ENCODE measurements at regions not wholly inside any gene's neighbourhood (a gene's known extent, or its start where the extent isn't known, plus 50 kb on each side); places are given as distances from the start of the nearest gene placed in this dataset.

DNA sequence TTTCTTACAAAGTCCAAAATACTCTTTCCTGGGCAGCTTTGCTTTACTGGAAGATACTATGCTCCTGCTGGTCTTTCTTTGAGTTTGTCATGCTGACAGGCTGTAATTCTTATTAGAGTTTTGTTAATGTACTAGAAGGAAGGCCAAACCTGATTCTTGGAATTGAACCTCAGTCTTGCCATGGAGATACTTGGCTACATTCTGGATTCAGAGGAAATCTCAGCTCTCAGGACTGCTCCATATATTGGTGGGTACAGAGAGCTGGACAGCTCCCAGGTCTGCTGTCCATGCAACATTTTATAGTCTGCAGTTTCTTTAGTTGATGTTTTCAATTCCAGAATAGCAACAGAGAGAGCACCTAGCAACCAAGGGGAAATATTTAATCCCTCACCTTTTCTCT, 363.1 kb upstream of the STXBP6 start:
- ChIA-PET POLR2A (no interaction called here), CTCF (interaction anchor here (0.7 to 2.5 kb wide), 6 partner anchors 10 to 702 kb away, joined by 3 to 12 read pairs (median 3); no protein-coding TSS in a partner anchor)
- no peak for DNase-seq (ENCODE audit: low read depth in 1 of 2, low spot score in 1 of 2)
- no peaks in the 10 kb centered on the region for H3K4me1 ChIP-seq
- FAIRE-seq: no peak
- no peak overlapping the region for H3K4me2 ChIP-seq
- TF ChIP-seq GATA3 (IDR thresholded peaks at IDR 0.05; ENCODE audit: borderline replicate concordance) (no peak), NR3C1 (IDR thresholded peaks at IDR 0.05) (no peak), FOXS1 (CRISPR knock-in tag; IDR thresholded peaks at IDR 0.05) (no peak), RAD21 (conservative IDR thresholded peaks at IDR 0.05 in 1 of 2, IDR thresholded peaks at IDR 0.05 in 1 of 2) (no peak), BHLHE40 (IDR thresholded peaks at IDR 0.05; ENCODE audit: low read depth, low read length) (no peak), CBX8 (IDR thresholded peaks at IDR 0.05) (no peak), SMC3 (IDR thresholded peaks at IDR 0.05) (no peak), ZFP36 (IDR thresholded peaks at IDR 0.05; ENCODE audit: borderline replicate concordance, partially characterized antibody) (no peak), ESRRA (IDR thresholded peaks at IDR 0.05; ENCODE audit: borderline replicate concordance, low read length) (no peak), POLR2A (IDR thresholded peaks at IDR 0.05; ENCODE audit: low read length) (no peak), JUNB (IDR thresholded peaks at IDR 0.05) (no peak), RNF2 (IDR thresholded peaks at IDR 0.05; ENCODE audit: borderline replicate concordance, low read depth) (no peak), NPAS2 (CRISPR knock-in tag; IDR thresholded peaks at IDR 0.05; ENCODE audit: borderline replicate concordance) (no peak), EP300 (IDR thresholded peaks at IDR 0.05) (no peak), TFCP2L1 (CRISPR knock-in tag; IDR thresholded peaks at IDR 0.05) (no peak), KDM5A (IDR thresholded peaks at IDR 0.05) (no peak), EHF (CRISPR knock-in tag; IDR thresholded peaks at IDR 0.05) (no peak), POLR2AphosphoS2 (conservative IDR thresholded peaks at IDR 0.05; ENCODE audit: low read length) (no peak), HDAC2 (IDR thresholded peaks at IDR 0.05) (no peak)
- TF ChIP-seq, protein P1, sequence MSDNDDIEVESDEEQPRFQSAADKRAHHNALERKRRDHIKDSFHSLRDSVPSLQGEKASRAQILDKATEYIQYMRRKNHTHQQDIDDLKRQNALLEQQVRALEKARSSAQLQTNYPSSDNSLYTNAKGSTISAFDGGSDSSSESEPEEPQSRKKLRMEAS (IDR thresholded peaks at IDR 0.05): no peak
- no peak overlapping the region for H3K4me3 ChIP-seq
- H3K27ac ChIP-seq: no peak overlapping the region
- no peaks in the 10 kb centered on the region for H3K9me3 ChIP-seq
- ATAC-seq: no peak

DNA sequence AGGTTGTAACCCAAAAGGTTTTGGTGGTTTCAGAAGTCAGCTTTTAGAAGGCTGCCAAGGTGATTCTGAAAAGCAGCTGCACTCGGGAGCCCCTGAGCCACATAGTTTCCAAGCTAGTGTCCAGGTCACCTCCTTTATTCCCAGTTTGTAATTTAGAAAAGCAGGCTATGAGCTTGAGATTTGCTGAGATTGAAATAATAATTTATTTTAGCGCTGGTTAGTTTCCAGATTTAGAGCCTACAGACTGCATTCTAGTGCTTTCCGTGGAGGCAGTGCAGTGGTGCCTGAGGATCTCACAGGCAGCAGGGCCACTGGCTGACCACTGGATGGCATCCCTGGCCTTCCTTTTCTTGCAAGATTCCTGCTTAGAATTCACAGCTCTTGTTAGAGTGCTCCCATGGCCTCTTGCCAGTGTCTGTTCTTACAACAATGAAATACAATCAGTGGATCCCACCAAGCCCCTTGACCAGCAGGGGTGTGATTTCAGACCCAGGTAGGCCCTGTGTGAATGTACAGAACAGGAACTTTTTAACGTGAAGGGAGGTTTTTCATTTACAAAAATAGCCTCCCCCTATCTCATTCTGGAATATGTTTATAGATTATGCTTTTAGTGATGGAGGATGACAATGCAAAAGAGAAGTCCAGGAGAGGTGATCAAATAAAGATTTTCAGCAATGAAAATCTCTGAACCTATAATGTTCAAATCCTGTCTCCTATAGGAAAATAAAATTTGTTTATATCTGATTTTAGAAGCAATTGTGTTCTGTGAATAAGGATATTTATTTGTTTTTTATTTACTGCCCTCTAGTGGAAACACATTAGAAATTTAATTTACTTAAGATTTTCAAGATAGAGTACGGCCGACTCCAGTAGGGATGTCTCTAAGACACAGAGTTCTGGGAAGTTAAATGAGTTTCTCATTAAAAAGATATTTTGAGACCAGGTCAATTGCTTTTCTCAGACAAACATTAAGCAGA, 362.1 kb upstream of the STXBP6 start:
- peak in 1 of 2 experiments; percentile 5 for DNase-seq (ENCODE audit: low read depth in 1 of 2, low spot score in 1 of 2)
- POLR2A ChIA-PET: no interaction called here
- no peak overlapping the region for H3K4me2 ChIP-seq
- no peak overlapping the region for H3K4me3 ChIP-seq
- no peaks in the 10 kb centered on the region for H3K4me1 ChIP-seq
- no peak for FAIRE-seq
- WGBS (ENCODE audit: missing lambda C conversion rate): 9% methylated on average over 6 of the region's 6 CpGs
- H3K27ac ChIP-seq: no peak overlapping the region
- H3K9me3 ChIP-seq: no peaks in the 10 kb centered on the region
- TF ChIP-seq FOXS1 (CRISPR knock-in tag; IDR thresholded peaks at IDR 0.05): no peak
- TF ChIP-seq, protein P2, sequence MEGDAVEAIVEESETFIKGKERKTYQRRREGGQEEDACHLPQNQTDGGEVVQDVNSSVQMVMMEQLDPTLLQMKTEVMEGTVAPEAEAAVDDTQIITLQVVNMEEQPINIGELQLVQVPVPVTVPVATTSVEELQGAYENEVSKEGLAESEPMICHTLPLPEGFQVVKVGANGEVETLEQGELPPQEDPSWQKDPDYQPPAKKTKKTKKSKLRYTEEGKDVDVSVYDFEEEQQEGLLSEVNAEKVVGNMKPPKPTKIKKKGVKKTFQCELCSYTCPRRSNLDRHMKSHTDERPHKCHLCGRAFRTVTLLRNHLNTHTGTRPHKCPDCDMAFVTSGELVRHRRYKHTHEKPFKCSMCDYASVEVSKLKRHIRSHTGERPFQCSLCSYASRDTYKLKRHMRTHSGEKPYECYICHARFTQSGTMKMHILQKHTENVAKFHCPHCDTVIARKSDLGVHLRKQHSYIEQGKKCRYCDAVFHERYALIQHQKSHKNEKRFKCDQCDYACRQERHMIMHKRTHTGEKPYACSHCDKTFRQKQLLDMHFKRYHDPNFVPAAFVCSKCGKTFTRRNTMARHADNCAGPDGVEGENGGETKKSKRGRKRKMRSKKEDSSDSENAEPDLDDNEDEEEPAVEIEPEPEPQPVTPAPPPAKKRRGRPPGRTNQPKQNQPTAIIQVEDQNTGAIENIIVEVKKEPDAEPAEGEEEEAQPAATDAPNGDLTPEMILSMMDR (IDR thresholded peaks at IDR 0.05): peak; percentile 31; the same call in 2 of the 3 replicates
- no peak for TF ChIP-seq JUN (IDR thresholded peaks at IDR 0.05)
- peak in 1 of 2 experiments; percentile 30; a peak in 1 of 6 replicates for ATAC-seq
- CTCF ChIA-PET: interaction anchor here (0.7 to 2.5 kb wide), 6 partner anchors 9 to 702 kb away, joined by 3 to 12 read pairs (median 3); no protein-coding TSS in a partner anchor

DNA sequence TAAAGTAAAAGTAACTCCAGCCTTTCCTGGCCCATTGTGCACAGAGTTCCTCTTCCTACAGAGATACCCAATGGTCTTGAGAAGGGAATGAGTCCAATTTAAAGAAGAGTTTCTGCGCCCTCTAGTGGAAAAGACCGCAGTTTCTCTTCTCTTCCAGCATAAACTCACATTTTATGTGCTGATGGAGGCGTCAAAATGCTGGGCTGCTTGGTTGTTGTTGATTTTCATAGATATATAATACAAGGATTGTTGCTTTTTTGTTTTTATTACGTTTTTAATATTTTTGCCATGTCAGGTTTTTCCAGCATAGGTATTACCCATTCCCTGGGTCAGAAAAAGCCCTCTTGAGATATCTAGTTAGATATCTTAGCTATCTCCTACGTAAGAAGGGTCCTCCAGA, 356.9 kb upstream of the STXBP6 start:
- TF ChIP-seq MAFK (IDR thresholded peaks at IDR 0.05; ENCODE audit: partially characterized antibody) (peak; percentile 17), BHLHE40 (IDR thresholded peaks at IDR 0.05; ENCODE audit: low read depth, low read length) (no peak)
- TF ChIP-seq, protein P2 (IDR thresholded peaks at IDR 0.05): peak; percentile 13; the same call in 1 of the 3 replicates
- Histone ChIP-seq H3K4me2 (no peak overlapping the region), H3K9me3 (no peaks in the 10 kb centered on the region), H3K27ac (no peak overlapping the region), H3K4me1 (no peaks in the 10 kb centered on the region), H3K4me3 (no peak overlapping the region)
- under 1% methylated on average over 5 of the region's 5 CpGs for WGBS (ENCODE audit: missing lambda C conversion rate)
- DNase-seq (ENCODE audit: low read depth in 1 of 2, low spot score in 1 of 2) (peak in 1 of 2 experiments; percentile 49), FAIRE-seq (no peak), ATAC-seq (peak in 1 of 2 experiments; percentile 54; a peak in 1 of 6 replicates)
- ChIA-PET POLR2A (no interaction called here), CTCF (interaction anchor here (0.8 to 1.9 kb wide), 3 partner anchors 9 to 272 kb away, joined by 3 to 6 read pairs (median 3); no protein-coding TSS in a partner anchor)
